SK-N-SH (cell line): ENCODE measurements at regions not wholly inside any gene's neighbourhood (a gene's known extent, or its start where the extent isn't known, plus 50 kb on each side); places are given as distances from the start of the nearest gene placed in this dataset.

Experiments used
- CTCF ChIP-seq: fragments of 200-600 bp; sonication (generic); IDR thresholded peaks from 2 replicates; pipeline ENCODE4 v1.6.1; 2017; ENCODE audit warnings: antibody characterized with exemption, mild to moderate bottlenecking, moderate library complexity
- ELF1 ChIP-seq: IDR thresholded peaks from 2 replicates; pipeline ENCODE4 v1.4.0; 2012
- EP300 ChIP-seq, 2 experiments: IDR thresholded peaks; 2 replicates each; pipeline versions ENCODE4 v1.4.0 to v1.6.1; 2012; ENCODE audit warnings: borderline replicate concordance in 1 of 2, low read depth in 1 of 2, low read length in 1 of 2
- EZH2phosphoT487 ChIP-seq: fragments of 200-600 bp; sonication (generic); IDR thresholded peaks from 2 replicates; pipeline ENCODE4 v1.6.1; 2017; ENCODE audit warnings: low read depth, mixed run types, mild to moderate bottlenecking, antibody characterized with exemption, moderate library complexity, borderline replicate concordance
- FOXM1 ChIP-seq: IDR thresholded peaks from 2 replicates; pipeline ENCODE4 v1.4.0; 2012; ENCODE audit warnings: low read depth, mild to moderate bottlenecking
- GATA2 ChIP-seq: sonication (generic); formaldehyde crosslinking; IDR thresholded peaks from 2 replicates; pipeline ENCODE4 v1.5.0; 2020; ENCODE audit warnings: mild to moderate bottlenecking, missing genetic modification reagents
- MXI1 ChIP-seq: IDR thresholded peaks from 2 replicates; pipeline ENCODE4 v1.6.1; 2012; ENCODE audit warnings: mild to moderate bottlenecking, low read depth, low read length, improper control_type of control experiment
- RCOR1 ChIP-seq: fragments of 150-350 bp; IDR thresholded peaks from 2 replicates; pipeline ENCODE4 v1.6.1; 2017; ENCODE audit warnings: antibody characterized with exemption, low read length
- REST ChIP-seq: IDR thresholded peaks from 2 replicates; pipeline ENCODE4 v1.6.1; 2012; ENCODE audit warnings: mild to moderate bottlenecking, low read depth, low read length, moderate library complexity
- RFX5 ChIP-seq: IDR thresholded peaks from 2 replicates; pipeline ENCODE4 v1.6.1; 2012; ENCODE audit warnings: mild to moderate bottlenecking, improper control_type of control experiment, low read length
- USF1 ChIP-seq: IDR thresholded peaks from 2 replicates; pipeline ENCODE4 v1.4.0; 2012; ENCODE audit warnings: low read depth, borderline replicate concordance
- YY1 ChIP-seq: IDR thresholded peaks from 2 replicates; pipeline ENCODE4 v1.4.0; 2012; ENCODE audit warnings: low read depth, mild to moderate bottlenecking

- TF ChIP-seq RFX5 (no peak), CTCF (no peak), REST (no peak), EZH2phosphoT487 (no peak), MXI1 (no peak), FOXM1 (no peak), USF1 (no peak), ELF1 (no peak), YY1 (no peak), GATA2 (CRISPR knock-in tag) (no peak), RCOR1 (no peak), EP300 (IDR thresholded peaks at IDR 0.05; ENCODE audit: borderline replicate concordance in 1 of 2, low read depth in 1 of 2, low read length in 1 of 2) (no peak)
Measured at GRCh38 chr2:204346906-204347305, 198.4 kb upstream of the PARD3B start.
